SK-N-SH treated with all-trans-retinoic acid at 6 μM for 48 hours (cell line): ENCODE measurements at regions not wholly inside any gene's neighbourhood (a gene's known extent, or its start where the extent isn't known, plus 50 kb on each side); places are given as distances from the start of the nearest gene placed in this dataset.

Experiments used
- ATAC-seq: fragments of 200-7000 bp; cut with Tn5 transposase; 3 replicates; pipeline ENCODE4 v1.9.1; 2020; ENCODE audit warnings: mild to moderate bottlenecking, moderate library complexity
- BACH2 ChIP-seq: fragments of 250-450 bp; sonication (Bioruptor Pico); IDR thresholded peaks from 2 replicates; pipeline ENCODE4 v1.9.0; 2021; ENCODE audit warnings: mild to moderate bottlenecking, borderline replicate concordance
- CREB5 ChIP-seq: fragments of 250-450 bp; sonication (Bioruptor Pico); IDR thresholded peaks from 2 replicates; pipeline ENCODE4 v1.5.1; 2020; ENCODE audit warnings: low read depth, mild to moderate bottlenecking, moderate library complexity
- CSDC2 ChIP-seq: fragments of 250-450 bp; sonication (Bioruptor Pico); IDR thresholded peaks from 2 replicates; pipeline ENCODE4 v1.5.0; 2020; ENCODE audit warnings: mild to moderate bottlenecking, moderate library complexity
- CSRNP3 ChIP-seq: fragments of 250-450 bp; sonication (Bioruptor Pico); IDR thresholded peaks from 2 replicates; pipeline ENCODE4 v1.5.1; 2021; ENCODE audit warnings: mild to moderate bottlenecking, moderate library complexity
- ESRRG ChIP-seq: fragments of 250-450 bp; sonication (Bioruptor Pico); IDR thresholded peaks from 2 replicates; pipeline ENCODE4 v1.6.1; 2021; ENCODE audit warnings: mild to moderate bottlenecking
- GLIS3 ChIP-seq: fragments of 250-450 bp; sonication (Bioruptor Pico); IDR thresholded peaks from 2 replicates; pipeline ENCODE4 v1.5.0; 2020; ENCODE audit warnings: mild to moderate bottlenecking, moderate library complexity
- ISL1 ChIP-seq: fragments of 250-450 bp; sonication (Bioruptor Pico); IDR thresholded peaks from 2 replicates; pipeline ENCODE4 v2.1.2; 2022; ENCODE audit warnings: mild to moderate bottlenecking, moderate library complexity
- OSR1 ChIP-seq: fragments of 250-450 bp; sonication (Bioruptor Pico); IDR thresholded peaks from 2 replicates; pipeline ENCODE4 v1.8.0; 2022; ENCODE audit warnings: moderate library complexity, mild to moderate bottlenecking, inconsistent platforms
- PATZ1 ChIP-seq: fragments of 250-450 bp; sonication (Bioruptor Pico); IDR thresholded peaks from 2 replicates; pipeline ENCODE4 v1.8.0; 2020; ENCODE audit warnings: mild to moderate bottlenecking, moderate library complexity, borderline replicate concordance
- RARB ChIP-seq: fragments of 250-450 bp; sonication (Bioruptor Pico); IDR thresholded peaks from 2 replicates; pipeline ENCODE4 v1.8.0; 2021; ENCODE audit warnings: mild to moderate bottlenecking, moderate library complexity
- SNAI2 ChIP-seq: fragments of 250-450 bp; sonication (Bioruptor Pico); IDR thresholded peaks from 2 replicates; pipeline ENCODE4 v1.5.0; 2020; ENCODE audit warnings: mild to moderate bottlenecking, moderate library complexity
- TCF4 ChIP-seq: fragments of 250-450 bp; sonication (Bioruptor Pico); IDR thresholded peaks from 2 replicates; pipeline ENCODE4 v1.8.0; 2021; ENCODE audit warnings: mild to moderate bottlenecking, moderate library complexity, borderline replicate concordance
- TOX ChIP-seq: fragments of 250-450 bp; sonication (Bioruptor Pico); IDR thresholded peaks from 2 replicates; pipeline ENCODE4 v1.8.0; 2021; ENCODE audit warnings: mild to moderate bottlenecking, moderate library complexity, borderline replicate concordance
- TSHZ2 ChIP-seq: fragments of 250-450 bp; sonication (Bioruptor Pico); IDR thresholded peaks from 2 replicates; pipeline ENCODE4 v1.5.0; 2020; ENCODE audit warnings: mild to moderate bottlenecking, moderate library complexity
- ZC3H10 ChIP-seq: fragments of 250-450 bp; sonication (Bioruptor Pico); IDR thresholded peaks from 2 replicates; pipeline ENCODE4 v1.5.1; 2021; ENCODE audit warnings: mild to moderate bottlenecking, moderate library complexity
- ZFP3 ChIP-seq: fragments of 250-450 bp; sonication (Bioruptor Pico); IDR thresholded peaks from 2 replicates; pipeline ENCODE4 v1.5.0; 2020; ENCODE audit warnings: mild to moderate bottlenecking, moderate library complexity
- ZFP30 ChIP-seq: fragments of 450-650 bp; formaldehyde crosslinking; IDR thresholded peaks from 2 replicates; pipeline ENCODE4 v1.5.0; 2022; ENCODE audit warnings: mild to moderate bottlenecking, moderate library complexity
- ZNF565 ChIP-seq: fragments of 450-650 bp; formaldehyde crosslinking; conservative IDR thresholded peaks from 2 replicates; pipeline ENCODE4 v1.5.0; 2020; ENCODE audit warnings: low read depth, mild to moderate bottlenecking, moderate library complexity
- ZNF70 ChIP-seq: fragments of 450-650 bp; formaldehyde crosslinking; IDR thresholded peaks from 2 replicates; pipeline ENCODE4 v1.5.0; 2020; ENCODE audit warnings: mild to moderate bottlenecking, moderate library complexity
- ZNF8 ChIP-seq: fragments of 450-650 bp; formaldehyde crosslinking; IDR thresholded peaks from 2 replicates; pipeline ENCODE4 v1.5.0; 2020; ENCODE audit warnings: mild to moderate bottlenecking, moderate library complexity

- no peak for TF ChIP-seq TSHZ2 (CRISPR knock-in tag)
- TF ChIP-seq, all 23 proteins: peak for 0
These were observed 214.9 kb upstream of the DAB2 start (continued) for GRCh38 chr5:39639618-39640089.

GRCh38 chr5:39638813-39639212 is 214.0 kb upstream of the DAB2 start:
- no peak for ATAC-seq
- TF ChIP-seq ISL1 (CRISPR knock-in tag), result no peak
- TF ChIP-seq ZFP30 (CRISPR knock-in tag), result no peak
- TF ChIP-seq SNAI2, result no peak
- no peak for TF ChIP-seq CREB5 (CRISPR knock-in tag)
- TF ChIP-seq ZNF565 (CRISPR knock-in tag), result no peak
- TF ChIP-seq ZNF8, result no peak
- no peak for TF ChIP-seq GLIS3 (CRISPR knock-in tag)
- TF ChIP-seq ZFP3 (CRISPR knock-in tag), result no peak
- TF ChIP-seq TOX (CRISPR knock-in tag), result no peak
- no peak for TF ChIP-seq TCF4 (CRISPR knock-in tag)
- no peak for TF ChIP-seq CSDC2 (CRISPR knock-in tag)

GRCh38 chr5:39633057-39633456 is 208.3 kb upstream of the DAB2 start:
- no peak for ATAC-seq
- no peak for TF ChIP-seq PATZ1 (CRISPR knock-in tag)
- no peak for TF ChIP-seq ESRRG
- no peak for TF ChIP-seq OSR1 (CRISPR knock-in tag)

GRCh38 chr5:39631958-39632357 is 207.2 kb upstream of the DAB2 start:
- ATAC-seq, result no peak
- no peak for TF ChIP-seq ESRRG
- TF ChIP-seq TOX (CRISPR knock-in tag), result no peak
- TF ChIP-seq, all 23 proteins: peak for 0

GRCh38 chr5:39629946-39630345 is 205.2 kb upstream of the DAB2 start:
- TF ChIP-seq ZNF70 (CRISPR knock-in tag) (no peak), RARB (CRISPR knock-in tag) (no peak), ZFP30 (CRISPR knock-in tag) (no peak), ZNF8 (no peak), ZFP3 (CRISPR knock-in tag) (no peak), OSR1 (CRISPR knock-in tag) (no peak), GLIS3 (CRISPR knock-in tag) (no peak), TCF4 (CRISPR knock-in tag) (no peak)
- no peak for ATAC-seq

- no peak for ATAC-seq
- TF ChIP-seq TOX (CRISPR knock-in tag) (no peak), SNAI2 (no peak), TSHZ2 (CRISPR knock-in tag) (no peak), CSRNP3 (no peak), OSR1 (CRISPR knock-in tag) (no peak), ZC3H10 (CRISPR knock-in tag) (no peak), ZNF565 (CRISPR knock-in tag) (no peak), GLIS3 (CRISPR knock-in tag) (no peak), BACH2 (CRISPR knock-in tag) (no peak)
These were observed 203.6 kb upstream of the DAB2 start for GRCh38 chr5:39628348-39628747.
